NB4 (cell line): ENCODE measurements at regions not wholly inside any gene's neighbourhood (a gene's known extent, or its start where the extent isn't known, plus 50 kb on each side); places are given as distances from the start of the nearest gene placed in this dataset.
"Not testable (repeated sequence)": the region's sequence is repeated elsewhere in the genome, so short reads cannot be mapped to it uniquely, and the experiment has no call there.

Source experiments
- CTCF ChIP-seq: IDR thresholded peaks from one replicate; pipeline ENCODE4 v1.5.1; 2012; ENCODE audit warnings: low read depth, low read length
- MAX ChIP-seq: IDR thresholded peaks from 2 replicates; pipeline ENCODE4 v1.6.1; 2011; ENCODE audit warnings: low read depth, low read length
- MYC ChIP-seq: IDR thresholded peaks from 2 replicates; pipeline ENCODE4 v1.6.1; 2011; ENCODE audit warnings: low read depth, low read length
- POLR2A ChIP-seq: IDR thresholded peaks from 2 replicates; pipeline ENCODE4 v1.6.1; 2011; ENCODE audit warnings: mild to moderate bottlenecking; ENCODE audit not compliant: insufficient read length; ENCODE audit errors: extremely low read depth

GRCh38 chr12:11547271-11547646 lies 102.2 kb upstream of the ETV6 start:
- not testable (repeated sequence) for TF ChIP-seq CTCF, POLR2A, MAX, MYC
